ENCODE measurements at regions not wholly inside any gene's neighbourhood (a gene's known extent, or its start where the extent isn't known, plus 50 kb on each side); places are given as distances from the start of the nearest gene placed in this dataset.
"Not testable (repeated sequence)": the region's sequence is repeated elsewhere in the genome, so short reads cannot be mapped to it uniquely, and the experiment has no call there.

GRCh38 chr3:139202226-139202958 lies 141.4 kb upstream of the MRPS22 start:
- DNase-seq, result no peak

GRCh38 chr3:139202959-139203349 lies 140.9 kb upstream of the MRPS22 start:
- no peak for DNase-seq

- DNase-seq, result no peak
Measured at GRCh38 chr3:139203752-139204151, 140.1 kb upstream of the MRPS22 start.

GRCh38 chr3:139204728-139205127 lies 139.1 kb upstream of the MRPS22 start:
- DNase-seq, result no peak

- no peak for DNase-seq
Measured at GRCh38 chr3:139213936-139214335, 129.9 kb upstream of the MRPS22 start.

GRCh38 chr3:139216958-139217357 lies 126.9 kb upstream of the MRPS22 start:
- DNase-seq, result no peak

- no peak for DNase-seq
Measured at GRCh38 chr3:139217633-139218032, 126.2 kb upstream of the MRPS22 start.

DNA sequence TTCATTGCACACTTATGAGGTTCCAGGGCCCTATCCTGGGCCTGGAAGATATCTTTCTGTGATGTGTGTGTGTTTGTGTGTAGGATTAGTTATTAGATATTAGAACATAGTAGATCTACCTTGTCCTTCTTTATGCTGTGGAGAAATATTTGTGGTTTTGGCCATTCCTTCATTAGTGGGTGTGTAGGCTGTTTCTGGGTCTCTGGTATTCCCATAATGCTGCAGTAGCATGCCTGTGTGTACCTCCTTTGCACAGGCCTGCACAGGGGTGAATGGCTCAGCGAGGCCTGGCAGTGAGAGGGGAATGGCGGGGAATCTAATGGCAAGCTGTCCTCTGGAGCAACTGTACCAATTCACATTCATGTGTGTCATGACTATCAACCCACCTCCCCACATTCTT lies 125.8 kb upstream of the MRPS22 start:
- DNase-seq, result no peak

DNA sequence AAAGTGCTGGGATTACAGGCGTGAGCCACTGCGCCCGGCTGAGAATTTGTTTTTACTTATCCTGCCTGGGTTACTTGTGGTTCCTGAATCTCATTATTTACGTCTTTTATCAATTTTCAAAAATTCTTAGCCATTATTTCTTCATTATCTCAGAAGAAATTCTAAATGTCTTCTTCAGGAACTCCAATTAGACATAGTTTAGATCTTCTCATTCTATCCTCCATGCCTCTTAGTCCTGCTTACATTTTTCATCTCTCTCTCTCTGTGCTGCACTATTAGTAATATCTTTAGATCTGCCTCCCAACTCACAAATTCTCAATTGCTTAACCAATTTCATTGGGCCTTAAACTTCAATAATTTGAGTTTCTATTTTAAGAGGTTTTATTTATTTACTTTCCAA lies 124.4 kb upstream of the MRPS22 start:
- DNase-seq, result no peak

GRCh38 chr3:139222100-139222657 lies 121.6 kb upstream of the MRPS22 start:
- no peak for DNase-seq

DNA sequence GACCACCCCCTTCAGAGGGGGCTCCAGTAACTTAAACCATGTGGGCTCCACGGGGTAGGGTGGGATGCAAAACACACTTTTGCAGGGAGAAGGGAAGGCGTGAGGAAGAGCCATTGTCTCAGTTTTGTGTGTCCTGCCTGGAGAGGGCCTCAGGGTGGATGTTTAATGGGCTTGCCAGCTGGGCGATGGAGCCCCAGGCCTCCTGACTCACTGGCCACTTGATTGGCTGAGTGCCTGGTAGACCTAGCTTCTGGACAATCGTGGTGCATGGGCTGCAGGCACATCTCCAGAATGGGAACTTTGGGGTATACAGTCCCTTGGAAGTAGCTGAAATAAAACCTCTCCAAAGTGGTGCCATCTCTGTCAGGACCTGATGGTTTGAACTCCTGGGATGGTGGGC lies 118.3 kb upstream of the MRPS22 start:
- no peak for DNase-seq

DNA sequence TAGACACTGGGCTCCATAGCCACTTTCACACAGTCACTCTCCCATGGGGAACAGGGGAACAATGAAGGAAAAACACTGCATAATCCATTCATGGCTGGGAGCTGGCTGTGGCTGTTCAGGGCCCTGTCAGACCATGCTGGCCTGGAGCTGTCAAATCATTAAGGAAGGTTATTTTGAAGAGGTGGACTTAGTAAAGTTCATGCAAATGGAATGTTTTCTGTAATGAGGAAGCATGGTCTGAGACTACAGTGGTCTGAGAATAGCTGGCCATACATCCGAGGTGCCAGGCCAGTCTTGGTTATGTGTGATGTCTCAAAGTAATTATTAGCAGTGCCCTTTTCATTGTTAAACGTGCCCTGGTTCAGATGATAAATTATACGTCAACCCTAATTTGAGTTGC lies 117.1 kb upstream of the MRPS22 start:
- no peak for DNase-seq

DNA sequence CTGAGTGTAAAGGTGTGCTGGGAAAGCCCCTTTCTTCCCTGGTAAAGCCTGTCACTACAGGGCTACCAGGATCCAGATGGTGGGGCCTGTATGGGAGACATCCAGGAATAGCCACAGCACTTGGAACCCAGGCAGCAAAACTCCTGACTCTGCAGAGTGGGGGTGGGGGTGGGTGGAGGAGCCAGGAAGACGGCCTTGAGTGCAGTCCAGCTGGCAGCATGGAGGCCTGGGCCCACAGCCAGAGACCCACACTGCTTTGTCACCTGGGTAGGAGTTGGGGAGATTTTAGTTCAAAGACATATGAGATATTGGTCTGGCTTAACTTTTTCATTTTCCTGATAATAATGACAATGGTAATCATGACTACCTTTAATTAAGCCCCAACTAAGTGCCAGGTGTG lies 116.7 kb upstream of the MRPS22 start:
- no peak for DNase-seq

DNA sequence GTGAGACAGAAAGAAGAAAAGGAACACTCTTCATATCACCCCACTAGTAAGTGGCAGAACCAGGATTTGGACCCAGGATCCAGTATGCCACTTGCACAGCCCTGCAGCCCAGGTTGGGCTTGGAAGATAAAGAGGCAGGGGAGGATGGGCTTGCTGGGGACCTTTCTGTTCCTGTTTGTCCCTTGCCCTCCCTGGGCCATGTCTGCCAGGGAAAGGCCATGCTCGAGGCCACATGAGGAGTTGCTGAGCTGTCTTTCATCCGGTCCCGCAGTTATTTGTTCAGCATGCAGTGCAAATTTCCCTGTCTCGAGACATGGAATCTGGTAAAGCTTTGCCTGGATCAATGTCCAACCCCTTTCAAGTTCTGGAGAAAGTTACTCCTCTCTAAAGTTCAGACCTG lies 116.0 kb upstream of the MRPS22 start:
- no peak for DNase-seq

- no peak for DNase-seq
Measured at GRCh38 chr3:139230391-139230790, 113.4 kb upstream of the MRPS22 start.

DNA sequence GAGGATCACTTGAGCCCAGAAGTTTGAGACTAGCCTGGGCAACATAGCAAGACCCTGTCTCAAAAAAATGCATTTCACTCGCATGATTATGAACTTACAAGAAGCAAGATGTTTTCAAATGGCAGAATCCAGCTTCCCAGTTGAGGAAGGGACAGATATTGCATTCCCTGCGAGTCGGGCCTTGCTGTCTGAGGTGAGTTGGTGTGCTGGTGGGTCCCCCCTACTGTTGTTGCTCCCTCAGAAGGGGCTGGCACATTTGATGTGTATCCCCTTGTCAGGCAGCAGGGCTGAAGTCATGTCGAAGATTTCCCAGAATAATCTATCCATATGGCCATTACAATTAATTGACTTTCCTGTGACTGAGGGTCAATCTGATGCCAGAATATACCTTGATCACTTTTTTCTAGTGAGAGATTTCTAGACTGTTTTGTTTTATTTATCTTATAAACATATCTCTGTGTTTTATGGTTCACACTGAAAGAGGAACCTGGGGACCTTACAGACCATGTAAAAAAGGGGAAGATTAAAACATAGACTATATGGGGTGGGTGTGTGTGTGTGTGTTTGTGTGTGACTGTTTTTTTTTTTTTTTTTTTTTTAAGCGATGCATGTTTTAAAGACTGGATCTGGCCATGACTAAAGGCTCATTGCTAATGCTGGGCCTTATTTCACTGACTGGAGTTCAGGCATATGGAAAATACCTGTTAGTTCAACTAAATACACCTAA lies 112.1 kb upstream of the MRPS22 start:
- DNase-seq, result no peak

GRCh38 chr3:139232341-139232740 lies 111.5 kb upstream of the MRPS22 start:
- DNase-seq, result not testable (repeated sequence)

GRCh38 chr3:139234491-139234890 lies 109.3 kb upstream of the MRPS22 start:
- DNase-seq, result no peak

- DNase-seq, result no peak
Measured at GRCh38 chr3:139235192-139235591, 108.6 kb upstream of the MRPS22 start.

- no peak for DNase-seq
Measured at GRCh38 chr3:139236336-139236735, 107.5 kb upstream of the MRPS22 start.

DNA sequence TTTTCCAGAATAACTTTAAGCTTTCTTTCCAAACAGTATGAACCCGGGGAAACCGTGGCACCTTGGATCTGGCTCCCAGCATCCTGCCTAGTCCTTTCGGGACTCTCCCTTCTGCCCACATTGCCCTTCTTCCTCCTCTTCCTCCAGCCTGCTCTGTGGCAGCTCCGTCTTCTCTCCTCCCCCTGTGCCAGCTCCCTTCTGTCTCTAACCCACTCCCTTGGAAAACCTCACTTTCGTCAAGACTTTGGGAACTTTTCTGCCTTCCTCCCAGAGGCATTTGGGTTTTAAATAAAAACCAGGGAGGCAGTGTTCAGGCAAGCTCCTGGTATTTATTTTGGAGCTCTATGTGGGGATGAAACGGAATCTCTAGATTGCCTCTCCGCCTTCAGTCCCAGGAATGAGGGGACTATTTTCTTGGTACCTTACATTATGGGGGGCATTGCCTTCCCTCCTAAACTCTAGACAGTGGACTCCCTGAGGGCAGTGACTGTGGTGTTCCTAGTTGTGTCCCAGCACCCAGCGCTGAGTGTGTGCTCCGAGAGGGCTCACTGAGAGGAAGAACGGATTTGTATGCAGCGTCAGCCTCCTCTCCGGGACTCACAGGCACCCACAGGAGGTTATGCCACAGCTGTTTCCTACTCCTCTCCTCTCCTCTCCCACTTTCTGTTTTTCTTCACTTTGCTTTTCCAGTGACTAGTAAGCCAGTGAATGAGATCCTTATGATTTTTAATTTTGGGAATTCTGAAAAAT lies 105.4 kb upstream of the MRPS22 start:
- DNase-seq, result no peak

DNA sequence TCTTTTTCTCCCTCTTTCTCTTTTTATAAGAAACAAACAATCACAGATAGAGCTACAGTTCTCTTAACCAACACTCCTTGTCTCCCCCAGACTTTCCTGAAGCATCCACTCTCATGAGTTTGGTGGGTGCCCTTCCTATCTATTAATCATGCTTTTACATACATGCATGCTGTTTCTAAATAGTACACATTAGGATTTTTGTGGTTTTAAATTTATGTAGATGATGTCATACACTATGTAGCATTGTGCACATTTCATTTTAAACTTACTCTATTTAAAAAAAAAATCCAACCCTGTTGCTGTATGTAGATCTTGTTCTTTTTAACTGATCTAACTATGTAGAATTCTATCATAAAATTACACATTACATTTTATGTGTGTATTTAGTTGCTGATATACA lies 104.3 kb upstream of the MRPS22 start:
- no peak for DNase-seq

DNA sequence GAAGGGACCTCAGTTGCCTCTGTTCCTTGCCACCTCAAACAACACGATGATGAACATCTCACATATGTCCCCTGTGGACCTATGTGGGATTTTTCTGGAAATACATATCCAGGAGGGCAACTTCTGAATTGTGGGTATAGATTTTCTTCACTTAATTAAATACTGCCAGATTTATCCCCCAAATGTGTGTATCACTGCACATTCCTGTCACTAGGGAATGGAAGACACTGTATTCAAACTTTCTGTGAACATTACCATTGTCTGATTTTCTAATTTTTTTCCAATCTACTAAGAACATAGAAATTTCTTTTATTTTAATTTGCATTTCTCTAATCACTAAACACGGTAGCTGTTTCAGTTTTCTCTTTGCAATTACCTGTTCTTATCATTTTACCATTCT lies 102.0 kb upstream of the MRPS22 start:
- no peak for DNase-seq

DNA sequence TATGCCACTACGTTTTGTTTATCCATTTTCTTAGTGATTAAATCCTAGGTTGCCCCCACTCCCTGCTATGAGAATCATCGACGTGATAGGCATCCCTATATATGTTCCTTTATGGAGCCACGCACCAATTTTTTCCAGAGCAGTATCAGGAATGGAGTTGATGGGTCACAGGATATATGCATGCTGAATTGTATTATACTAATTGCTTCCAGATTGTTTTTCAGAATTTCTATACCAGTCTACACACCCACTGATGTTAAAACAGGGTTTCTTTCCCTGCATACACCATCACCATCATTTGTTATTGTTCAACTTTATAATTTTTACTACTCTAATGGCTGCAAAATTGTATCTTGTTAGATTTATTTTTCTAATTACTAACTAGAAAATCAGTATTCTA lies 100.1 kb upstream of the MRPS22 start:
- no peak for DNase-seq

All from NCI-H2081 treated with DMSO at 0.1 percent for 48 hours (cell line).